H1 (cell line): ENCODE measurements at regions not wholly inside any gene's neighbourhood (a gene's known extent, or its start where the extent isn't known, plus 50 kb on each side); places are given as distances from the start of the nearest gene placed in this dataset.

ENCODE experiments used
- FOSL1 ChIP-seq: IDR thresholded peaks from 2 replicates; pipeline ENCODE4 v1.6.1; 2011; ENCODE audit warnings: mild to moderate bottlenecking, low read depth, low read length, moderate library complexity; ENCODE audit not compliant: insufficient read depth
- POU5F1 ChIP-seq: IDR thresholded peaks from 2 replicates; pipeline ENCODE4 v1.6.1; 2011; ENCODE audit warnings: low read depth, mild to moderate bottlenecking, low read length, moderate library complexity
- RAD21 ChIP-seq, 2 experiments: IDR thresholded peaks in 1 of 2; conservative IDR thresholded peaks in 1 of 2; 2 replicates each; pipeline ENCODE4 v1.6.1; 2011; ENCODE audit warnings: low read depth in 2 of 2, low read length in 2 of 2, improper control_type of control experiment in 1 of 2, inconsistent platforms in 1 of 2, mild to moderate bottlenecking in 1 of 2, moderate library complexity in 1 of 2
- RBBP5 ChIP-seq: IDR thresholded peaks from 2 replicates; pipeline ENCODE4 v1.7.1; 2012; ENCODE audit warnings: low read depth, mild to moderate bottlenecking, inconsistent platforms, low read length, moderate library complexity, borderline replicate concordance
- SAP30 ChIP-seq: fragments of 300-600 bp; sonication (generic); IDR thresholded peaks from 2 replicates; pipeline ENCODE4 v1.7.1; 2012; ENCODE audit warnings: low read length, moderate library complexity, mild to moderate bottlenecking, inconsistent platforms; ENCODE audit not compliant: insufficient read depth, insufficient replicate concordance
- TAF7 ChIP-seq: optimal IDR thresholded peaks from 2 replicates; pipeline ENCODE3; 2011; ENCODE audit warnings: low read depth, mild to moderate bottlenecking, inconsistent platforms, low read length, moderate library complexity, borderline replicate concordance

DNA sequence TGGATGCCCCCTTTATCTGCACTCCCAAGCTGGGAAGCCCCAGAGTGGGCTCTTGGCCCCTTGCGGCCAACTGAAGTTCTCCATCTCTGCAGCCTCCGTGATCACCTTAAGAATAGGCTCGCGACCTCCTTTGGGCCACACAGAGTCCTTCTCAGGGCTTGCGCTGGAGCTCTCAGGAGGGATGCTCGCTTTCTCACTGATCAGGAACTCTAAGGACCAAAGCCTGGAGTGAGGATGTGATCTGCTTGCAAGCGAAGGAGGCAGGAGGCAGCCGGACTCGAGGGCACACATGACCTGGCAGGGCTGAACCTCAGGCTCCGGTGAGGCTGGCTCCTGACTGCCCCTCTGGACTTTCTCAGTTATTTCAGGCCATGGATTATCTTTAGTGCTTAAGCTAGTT is 192.1 kb upstream of the MKI67 start (continued):
- TF ChIP-seq RAD21 (IDR thresholded peaks at IDR 0.05 in 1 of 2, conservative IDR thresholded peaks at IDR 0.05 in 1 of 2; ENCODE audit: low read depth in 2 of 2, low read length in 2 of 2) (no peak), FOSL1 (no peak), RBBP5 (no peak), POU5F1 (no peak), SAP30 (no peak), TAF7 (no peak)
- TF ChIP-seq, all 59 proteins: peak for 0
